Neuronal stem cell (in vitro differentiated cells): ENCODE measurements at regions not wholly inside any gene's neighbourhood (a gene's known extent, or its start where the extent isn't known, plus 50 kb on each side); places are given as distances from the start of the nearest gene placed in this dataset.

Source experiments
- DNase-seq: peaks from one replicate; pipeline ENCODE4 v3.0.0-alpha.2; 2013; ENCODE audit warnings: low spot score
- H2AFZ ChIP-seq: one replicate; pipeline ENCODE4 v1.6.1; 2013; ENCODE audit warnings: mild to moderate bottlenecking, low read length, inconsistent platforms
- H2AK5ac ChIP-seq: 2 replicates; pipeline ENCODE4 v1.6.1; 2013; ENCODE audit warnings: low read depth, mild to moderate bottlenecking, inconsistent platforms, low read length, moderate library complexity, mixed read lengths
- H2BK120ac ChIP-seq: 2 replicates; pipeline ENCODE4 v1.6.1; 2013; ENCODE audit warnings: low read depth, mild to moderate bottlenecking, inconsistent platforms, low read length, moderate library complexity, mixed read lengths
- H2BK12ac ChIP-seq: one replicate; pipeline ENCODE4 v1.6.1; 2013; ENCODE audit warnings: low read length, inconsistent platforms
- H2BK15ac ChIP-seq: 2 replicates; pipeline ENCODE4 v1.6.1; 2013; ENCODE audit warnings: mild to moderate bottlenecking, low read length, inconsistent platforms, mixed read lengths
- H2BK5ac ChIP-seq: one replicate; pipeline ENCODE4 v1.6.1; 2013; ENCODE audit warnings: inconsistent platforms, mild to moderate bottlenecking, low read length, moderate library complexity
- H3K14ac ChIP-seq: one replicate; pipeline ENCODE4 v1.6.1; 2013; ENCODE audit warnings: low read length, inconsistent platforms
- H3K18ac ChIP-seq: 2 replicates; pipeline ENCODE4 v1.6.1; 2013; ENCODE audit warnings: low read length, inconsistent platforms
- H3K23ac ChIP-seq: 2 replicates; pipeline ENCODE4 v1.6.1; 2013; ENCODE audit warnings: low read depth, mild to moderate bottlenecking, mixed read lengths, low read length, inconsistent platforms; ENCODE audit not compliant: poor library complexity
- H3K27ac ChIP-seq: replicated peaks from 3 replicates; pipeline ENCODE4 v1.5.1; 2013; ENCODE audit warnings: low read length, inconsistent platforms
- H3K27me3 ChIP-seq, 3 experiments: 2 replicates each; pipeline ENCODE4 v1.6.1; 2013; ENCODE audit warnings: low read length in 3 of 3, mild to moderate bottlenecking in 2 of 3, inconsistent platforms in 1 of 3, low read depth in 1 of 3, mixed read lengths in 1 of 3, moderate library complexity in 1 of 3; ENCODE audit not compliant: control insufficient read depth in 3 of 3, insufficient read depth in 3 of 3
- H3K36me3 ChIP-seq, 2 donors: replicated peaks in 1 of 2; 2 replicates each; pipeline ENCODE4 v1.6.1; 2013; ENCODE audit warnings: low read length in 2 of 2; ENCODE audit not compliant: control insufficient read depth in 2 of 2, insufficient read depth in 2 of 2
- H3K4ac ChIP-seq: 2 replicates; pipeline ENCODE4 v1.6.1; 2013; ENCODE audit warnings: inconsistent platforms, mild to moderate bottlenecking, low read length, moderate library complexity
- H3K4me1 ChIP-seq, 2 donors: 1 replicate in 1 of 2; 2 replicates in 1 of 2; pipeline ENCODE4 v1.6.1; 2013; ENCODE audit warnings: low read length in 2 of 2, low read depth in 1 of 2; ENCODE audit not compliant: control insufficient read depth in 2 of 2, insufficient read depth in 1 of 2
- H3K4me2 ChIP-seq: one replicate; pipeline ENCODE4 v1.6.1; 2013; ENCODE audit warnings: mild to moderate bottlenecking, low read length, inconsistent platforms; ENCODE audit not compliant: insufficient read depth, poor library complexity, severe bottlenecking
- H3K4me3 ChIP-seq, 2 donors: 2 replicates each; pipeline ENCODE4 v1.5.1; 2013; ENCODE audit warnings: low read length in 2 of 2, mild to moderate bottlenecking in 2 of 2, inconsistent platforms in 1 of 2, moderate library complexity in 1 of 2
- H3K79me1 ChIP-seq: one replicate; pipeline ENCODE4 v1.6.1; 2013; ENCODE audit warnings: low read depth, mild to moderate bottlenecking, inconsistent platforms, low read length, moderate library complexity
- H3K9ac ChIP-seq: one replicate; pipeline ENCODE4 v1.6.1; 2013; ENCODE audit warnings: mild to moderate bottlenecking, low read depth, low read length, inconsistent platforms; ENCODE audit not compliant: poor library complexity
- H3K9me3 ChIP-seq, 2 donors: replicated peaks in 1 of 2; 2 replicates each; pipeline versions ENCODE3 to v1.6.1; 2013; ENCODE audit warnings: low read length in 2 of 2, mild to moderate bottlenecking in 2 of 2, inconsistent platforms in 1 of 2, low read depth in 1 of 2, mixed read lengths in 1 of 2, moderate library complexity in 1 of 2; ENCODE audit not compliant: control insufficient read depth in 2 of 2, insufficient read depth in 1 of 2
- H4K8ac ChIP-seq: one replicate; pipeline ENCODE4 v1.6.1; 2013; ENCODE audit warnings: low read depth, mild to moderate bottlenecking, inconsistent platforms, low read length, moderate library complexity
- H4K91ac ChIP-seq: one replicate; pipeline ENCODE4 v1.6.1; 2013; ENCODE audit warnings: low read length, low read depth, mild to moderate bottlenecking, inconsistent platforms; ENCODE audit not compliant: poor library complexity
- WGBS, 2 donors: extraction: QIAGEN DNeasy Blood & Tissue Kit; methylation state at CpG; one replicate each; pipeline ENCODE4 v1.1.7; 2013; ENCODE audit warnings: missing lambda C conversion rate in 2 of 2, mixed read lengths in 1 of 2; ENCODE audit not compliant: insufficient read length in 2 of 2, insufficient replicate concordance in 1 of 2; ENCODE audit errors: extremely low coverage in 2 of 2; 5-methylcytosine and 5-hydroxymethylcytosine counted together

DNA sequence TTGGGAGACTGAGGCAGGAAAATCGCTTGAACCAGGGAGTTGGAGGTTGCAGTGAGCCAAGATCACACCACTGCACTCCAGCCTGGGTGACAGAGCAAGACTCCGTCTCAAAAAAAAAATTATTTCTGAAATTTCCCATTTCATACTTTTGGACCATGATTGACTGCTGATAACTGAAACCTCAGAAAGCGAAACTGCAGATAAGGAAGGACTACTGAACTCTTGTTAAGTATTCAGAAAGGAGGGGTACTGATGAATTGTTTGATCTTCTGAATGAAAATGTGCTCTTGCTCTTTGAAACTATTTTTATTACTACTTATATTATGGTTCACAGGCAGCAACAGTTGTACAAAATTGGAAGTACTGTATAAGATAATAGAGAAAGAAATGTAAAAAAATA is 69.0 kb downstream of the HDGFL1 start:
- no peak overlapping the region for H2BK5ac ChIP-seq
- H4K91ac ChIP-seq = no peak overlapping the region
- peaks cover 0 to 4% of the 10 kb centered on the region in 2 donors for H3K9me3 ChIP-seq
- no peak overlapping the region for H3K4ac ChIP-seq
- H3K4me3 ChIP-seq = no peak overlapping the region
- peaks cover under 1 to 2% of the 10 kb centered on the region in 2 donors for H3K4me1 ChIP-seq
- H3K23ac ChIP-seq = no peak overlapping the region
- no peaks in the 10 kb centered on the region for H3K27me3 ChIP-seq
- no peak overlapping the region for H3K27ac ChIP-seq
- no peak overlapping the region for H2AK5ac ChIP-seq
- H2BK12ac ChIP-seq = no peak overlapping the region
- H3K9ac ChIP-seq = no peak overlapping the region
- no CpG with 5 or more reads among the region's 3 CpGs for WGBS, 2 donors
- no peak overlapping the region for H3K14ac ChIP-seq
- H2AFZ ChIP-seq = no peak overlapping the region
- no peak overlapping the region for H2BK15ac ChIP-seq
- H2BK120ac ChIP-seq = no peak overlapping the region
- H3K79me1 ChIP-seq = no peaks in the 10 kb centered on the region
- H3K36me3 ChIP-seq = no peaks in the 10 kb centered on the region
- no peak overlapping the region for H3K4me2 ChIP-seq
- no peak overlapping the region for H4K8ac ChIP-seq
- no peak for DNase-seq
- no peak overlapping the region for H3K18ac ChIP-seq

DNA sequence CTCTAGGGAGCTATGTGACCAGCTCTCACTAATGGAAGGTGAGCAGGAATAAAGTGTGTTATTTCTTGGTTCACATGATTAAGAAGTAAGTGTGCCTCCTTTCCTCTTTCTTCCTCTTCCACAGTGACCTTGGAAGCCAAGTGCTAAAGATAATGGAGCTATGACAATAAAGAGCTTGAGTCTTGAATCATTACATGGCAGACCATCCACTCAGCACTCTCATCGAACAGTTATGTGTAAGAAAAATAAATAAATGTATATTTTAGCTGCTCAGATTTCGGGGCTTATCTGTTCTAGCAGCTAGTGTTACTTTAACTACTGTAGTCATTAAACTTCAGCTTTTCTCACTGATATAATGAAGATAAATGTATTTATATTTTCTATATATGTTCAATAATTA is 72.9 kb downstream of the HDGFL1 start:
- Histone ChIP-seq H2BK120ac (no peak overlapping the region), H3K18ac (no peak overlapping the region), H3K9ac (no peak overlapping the region), H4K8ac (no peak overlapping the region), H3K27me3 (no peaks in the 10 kb centered on the region), H3K9me3 (peaks cover 0 to 8% of the 10 kb centered on the region in 2 donors), H3K27ac (no peak overlapping the region), H3K4me2 (no peak overlapping the region), H3K36me3 (no peaks in the 10 kb centered on the region), H3K79me1 (no peaks in the 10 kb centered on the region), H2AFZ (no peak overlapping the region), H2AK5ac (no peak overlapping the region), H3K4me1 (no peaks in the 10 kb centered on the region), H3K23ac (no peak overlapping the region), H3K14ac (no peak overlapping the region), H3K4ac (no peak overlapping the region), H2BK12ac (no peak overlapping the region), H4K91ac (no peak overlapping the region), H3K4me3 (no peak overlapping the region), H2BK15ac (no peak overlapping the region), H2BK5ac (no peak overlapping the region)
- WGBS, 2 donors = no CpG with 5 or more reads among the region's 2 CpGs
- DNase-seq = no peak

DNA sequence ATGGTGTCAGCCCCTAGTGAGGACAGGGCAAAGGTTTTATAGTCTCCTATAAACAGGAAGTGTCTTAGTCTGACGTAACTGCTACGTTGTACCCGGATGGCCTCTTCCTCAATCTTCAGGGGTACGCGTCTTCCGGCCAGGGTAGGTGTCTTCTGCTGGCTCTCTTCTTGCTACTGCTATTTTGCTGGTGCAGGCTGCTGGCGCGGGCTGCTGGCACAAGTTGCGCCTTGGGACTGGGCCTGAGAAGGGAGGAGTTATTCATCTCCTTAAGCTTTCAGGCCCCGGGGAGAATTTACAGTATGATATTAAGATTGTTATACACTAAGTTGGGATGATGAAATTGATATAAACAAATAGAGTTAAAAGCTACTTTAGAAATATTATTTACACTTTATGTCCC is 74.4 kb downstream of the HDGFL1 start:
- WGBS, 2 donors = no CpG with 5 or more reads among the region's 10 CpGs
- no peak overlapping the region for H2BK15ac ChIP-seq
- H3K27ac ChIP-seq = no peak overlapping the region
- no peak overlapping the region for H3K23ac ChIP-seq
- no peaks in the 10 kb centered on the region for H3K36me3 ChIP-seq
- no peak overlapping the region for H3K4me3 ChIP-seq
- H3K18ac ChIP-seq = peak overlapping the region; percentile 28
- no peaks in the 10 kb centered on the region for H3K27me3 ChIP-seq
- H3K14ac ChIP-seq = no peak overlapping the region
- H3K9me3 ChIP-seq = peaks cover 0 to 6% of the 10 kb centered on the region in 2 donors
- DNase-seq = no peak
- no peak overlapping the region for H2BK5ac ChIP-seq
- no peak overlapping the region for H2AFZ ChIP-seq
- no peak overlapping the region for H3K4ac ChIP-seq
- H3K79me1 ChIP-seq = no peaks in the 10 kb centered on the region
- H2AK5ac ChIP-seq = no peak overlapping the region
- H3K4me1 ChIP-seq = no peaks in the 10 kb centered on the region
- no peak overlapping the region for H4K8ac ChIP-seq
- no peak overlapping the region for H2BK120ac ChIP-seq
- no peak overlapping the region for H3K4me2 ChIP-seq
- no peak overlapping the region for H3K9ac ChIP-seq
- H2BK12ac ChIP-seq = no peak overlapping the region
- H4K91ac ChIP-seq = no peak overlapping the region

- no peak overlapping the region for H2BK12ac ChIP-seq
- no peak overlapping the region for H2BK15ac ChIP-seq
- no peak overlapping the region for H2BK5ac ChIP-seq
- H3K9ac ChIP-seq = no peak overlapping the region
- DNase-seq = no peak
- no peaks in the 10 kb centered on the region for H3K79me1 ChIP-seq
- H4K91ac ChIP-seq = no peak overlapping the region
- H3K27ac ChIP-seq = no peak overlapping the region
- H3K4me3 ChIP-seq = no peak overlapping the region
- WGBS, 2 donors = no CpG with 5 or more reads among the region's 3 CpGs
- H3K9me3 ChIP-seq = peaks cover 0 to 6% of the 10 kb centered on the region in 2 donors
- peak overlapping the region; percentile 16 for H2AFZ ChIP-seq
- H2BK120ac ChIP-seq = no peak overlapping the region
- no peak overlapping the region for H3K23ac ChIP-seq
- H3K4me1 ChIP-seq = peaks cover 0 to 6% of the 10 kb centered on the region in 2 donors
- no peak overlapping the region for H4K8ac ChIP-seq
- H3K4ac ChIP-seq = no peak overlapping the region
- H3K18ac ChIP-seq = no peak overlapping the region
- no peaks in the 10 kb centered on the region for H3K27me3 ChIP-seq
- H3K36me3 ChIP-seq = no peaks in the 10 kb centered on the region
- H3K14ac ChIP-seq = no peak overlapping the region
- no peak overlapping the region for H2AK5ac ChIP-seq
- H3K4me2 ChIP-seq = no peak overlapping the region
Measured at GRCh38 chr6:22647719-22648118, 78.4 kb downstream of the HDGFL1 start.
